Adrenal gland (tissue), 9 donors: ENCODE measurements at regions not wholly inside any gene's neighbourhood (a gene's known extent, or its start where the extent isn't known, plus 50 kb on each side); places are given as distances from the start of the nearest gene placed in this dataset.
"Not testable (repeated sequence)": the region's sequence is repeated elsewhere in the genome, so short reads cannot be mapped to it uniquely, and the experiment has no call there.

Source experiments
- DNase-seq, 7 donors: peaks; one replicate each; pipeline ENCODE4 v3.0.0-alpha.2; 2019 to 2020
- H3K27ac ChIP-seq, 5 donors: fragments of 200-600 bp; sonication (generic) in 4 of 5; 1 replicate in 3 of 5; 2 replicates in 2 of 5; pipeline versions ENCODE4 v1.5.1 to v1.8.0; 2016 to 2020; ENCODE audit warnings: mild to moderate bottlenecking in 1 of 5
- H3K27me3 ChIP-seq: fragments of 200-600 bp; 2 replicates; pipeline ENCODE4 v1.8.0; 2021
- H3K36me3 ChIP-seq, 2 donors: fragments of 200-600 bp; replicated peaks in 1 of 2; 1 replicate in 1 of 2; 2 replicates in 1 of 2; pipeline versions ENCODE4 v1.5.1 to v1.8.0; 2018 to 2022
- H3K4me1 ChIP-seq, 2 donors: fragments of 200-600 bp; replicated peaks in 1 of 2; 1 replicate in 1 of 2; 2 replicates in 1 of 2; pipeline versions ENCODE4 v1.5.1 to v1.8.0; 2018 to 2021
- H3K4me3 ChIP-seq, 4 donors: fragments of 200-600 bp; sonication (generic) in 3 of 4; one replicate each; pipeline ENCODE4 v1.5.1; 2016 to 2018
- H3K9me3 ChIP-seq, 3 donors: fragments of 200-600 bp; sonication (generic) in 1 of 3; replicated peaks in 1 of 3; 1 replicate in 2 of 3; 2 replicates in 1 of 3; pipeline versions ENCODE4 v1.5.1 to v1.8.0; 2016 to 2021
- CTCF ChIP-seq, 6 experiments: fragments of 450-650 bp in 4 of 6; fragments of 200-600 bp in 2 of 6; sonication (generic) in 1 of 6; IDR thresholded peaks; 1 replicate in 5 of 6; 2 replicates in 1 of 6; pipeline versions ENCODE4 v1.5.1 to v1.8.0; 2016 to 2021; ENCODE audit warnings: antibody characterized with exemption in 6 of 6, mild to moderate bottlenecking in 2 of 6, moderate library complexity in 1 of 6
- POLR2A ChIP-seq, 2 donors: fragments of 450-650 bp; IDR thresholded peaks; one replicate each; pipeline ENCODE4 v1.6.1; 2017; ENCODE audit warnings: antibody characterized with exemption in 2 of 2, mild to moderate bottlenecking in 2 of 2, moderate library complexity in 1 of 2
- WGBS, 4 donors: extraction: QIAGEN DNeasy Blood & Tissue Kit in 2 of 4; methylation state at CpG; one replicate each; pipeline versions ENCODE4 v1.1.5 to v1.1.7; 2013 to 2017; 5-methylcytosine and 5-hydroxymethylcytosine counted together
- intact Hi-C, 2 donors: fragments of 100-400 bp; cut with DNase I; formaldehyde crosslinking; loops; one replicate each; pipeline versions ENCODE4 v1.14.1 to v1.15.0; 2022 to 2023
- donor health status: healthy with polysubstance abuse.
- donor health status: Bipolar disorder and iron deficiency.
- donor health status: DM: yes; HTN: yes; CAD: no.
- donor health status: DM: no; HTN: no; CAD: no.
- donor health status: DM: no; HTN: no; CAD: no.

- no peak overlapping the region for H3K27ac ChIP-seq
- no peak for DNase-seq
- no peaks in the 10 kb centered on the region for H3K9me3 ChIP-seq
- H3K4me1 ChIP-seq = no peaks in the 10 kb centered on the region
- 80 to 85% (median 81%) methylated on average over 3 of the region's 3 CpGs for WGBS, 4 donors
- intact Hi-C loops = no loop called here
- no peaks in the 10 kb centered on the region for H3K27me3 ChIP-seq
- no peak for TF ChIP-seq CTCF (IDR thresholded peaks at IDR 0.05)
- no peak for TF ChIP-seq POLR2A (IDR thresholded peaks at IDR 0.05)
- H3K4me3 ChIP-seq = no peak overlapping the region
- no peaks in the 10 kb centered on the region for H3K36me3 ChIP-seq
These were observed 236.6 kb downstream of the SATB1 start for GRCh38 chr3:18188491-18188890.

GRCh38 chr3:18185624-18186023, 239.5 kb downstream of the SATB1 start:
- no peak overlapping the region for H3K4me3 ChIP-seq
- WGBS, 4 donors = 79 to 92% (median 86%) methylated on average over 1 of the region's 1 CpG
- no peaks in the 10 kb centered on the region for H3K9me3 ChIP-seq
- intact Hi-C loops = no loop called here
- no peak overlapping the region for H3K27ac ChIP-seq
- no peaks in the 10 kb centered on the region for H3K27me3 ChIP-seq
- no peak for DNase-seq
- no peaks in the 10 kb centered on the region for H3K36me3 ChIP-seq
- no peak for TF ChIP-seq CTCF (IDR thresholded peaks at IDR 0.05)
- no peaks in the 10 kb centered on the region for H3K4me1 ChIP-seq

GRCh38 chr3:18182923-18183322, 242.2 kb downstream of the SATB1 start:
- H3K27ac ChIP-seq, H3K4me1 ChIP-seq, H3K27me3 ChIP-seq, H3K9me3 ChIP-seq, intact Hi-C loops, DNase-seq, H3K4me3 ChIP-seq, H3K36me3 ChIP-seq: not testable (repeated sequence)
- WGBS, 4 donors = 88 to 100% (median 91%) methylated on average over 1 of the region's 1 CpG

GRCh38 chr3:18179521-18179920, 245.6 kb downstream of the SATB1 start:
- intact Hi-C loops = no loop called here
- H3K36me3 ChIP-seq = no peaks in the 10 kb centered on the region
- H3K27me3 ChIP-seq = no peaks in the 10 kb centered on the region
- H3K9me3 ChIP-seq = no peaks in the 10 kb centered on the region
- DNase-seq = no peak
- no peak overlapping the region for H3K27ac ChIP-seq
- 69 to 80% (median 75%) methylated on average over 3 of the region's 3 CpGs for WGBS, 4 donors
- TF ChIP-seq POLR2A (IDR thresholded peaks at IDR 0.05) (no peak), CTCF (IDR thresholded peaks at IDR 0.05) (no peak)
- no peak overlapping the region for H3K4me3 ChIP-seq
- H3K4me1 ChIP-seq = no peaks in the 10 kb centered on the region

- H3K27me3 ChIP-seq = no peaks in the 10 kb centered on the region
- no peaks in the 10 kb centered on the region for H3K36me3 ChIP-seq
- 67 to 80% (median 77%) methylated on average over 4 of the region's 4 CpGs for WGBS, 4 donors
- H3K27ac ChIP-seq = no peak overlapping the region
- H3K9me3 ChIP-seq = no peaks in the 10 kb centered on the region
- H3K4me3 ChIP-seq = no peak overlapping the region
- no peaks in the 10 kb centered on the region for H3K4me1 ChIP-seq
- TF ChIP-seq POLR2A (IDR thresholded peaks at IDR 0.05) (no peak), CTCF (IDR thresholded peaks at IDR 0.05) (no peak)
- DNase-seq = no peak
- intact Hi-C loops = no loop called here
These were observed 247.9 kb downstream of the SATB1 start for GRCh38 chr3:18177271-18177670.

GRCh38 chr3:18173891-18174290, 251.2 kb downstream of the SATB1 start:
- H3K4me1 ChIP-seq = not testable (repeated sequence)

More at GRCh38 chr3:18173891-18174290, 251.2 kb downstream of the SATB1 start:
- H3K27ac ChIP-seq, H3K4me3 ChIP-seq, H3K36me3 ChIP-seq, H3K9me3 ChIP-seq, H3K27me3 ChIP-seq, DNase-seq, intact Hi-C loops: not testable (repeated sequence)
- 74 to 82% (median 79%) methylated on average over 5 of the region's 5 CpGs for WGBS, 4 donors
